GM23338 (cell line): ENCODE measurements at regions not wholly inside any gene's neighbourhood (a gene's known extent, or its start where the extent isn't known, plus 50 kb on each side); places are given as distances from the start of the nearest gene placed in this dataset.

Experiments used
- CREB1 ChIP-seq: fragments of 250-450 bp; sonication (Bioruptor Pico); IDR thresholded peaks from 2 replicates; pipeline ENCODE4 v1.5.0; 2020; ENCODE audit warnings: low read depth, mild to moderate bottlenecking, moderate library complexity
- EZH2 ChIP-seq: fragments of 200-600 bp; sonication (generic); IDR thresholded peaks from one replicate; pipeline ENCODE4 v1.8.0; 2017; ENCODE audit warnings: antibody characterized with exemption, mild to moderate bottlenecking, low read depth; ENCODE audit not compliant: unreplicated experiment
- EZH2phosphoT487 ChIP-seq: fragments of 200-600 bp; sonication (generic); IDR thresholded peaks from one replicate; pipeline ENCODE4 v1.8.1; 2018; ENCODE audit warnings: antibody characterized with exemption; ENCODE audit not compliant: unreplicated experiment
- POLR2AphosphoS5 ChIP-seq: IDR thresholded peaks from 2 replicates; pipeline ENCODE4 v1.6.1; 2016; ENCODE audit warnings: antibody characterized with exemption, low read depth
- REST ChIP-seq: IDR thresholded peaks from one replicate; pipeline ENCODE4 v1.6.1; 2018; ENCODE audit warnings: antibody characterized with exemption; ENCODE audit not compliant: unreplicated experiment
- STAT1 ChIP-seq: IDR thresholded peaks from one replicate; pipeline ENCODE4 v1.6.1; 2016; ENCODE audit warnings: antibody characterized with exemption; ENCODE audit not compliant: unreplicated experiment
- TF ChIP-seq, protein P1 (sequence below), 2 experiments: fragments of 200-600 bp in 1 of 2; sonication (generic) in 1 of 2; conservative IDR thresholded peaks; 2 replicates each; pipeline versions ENCODE4 v1.5.1 to v1.6.1; 2016 to 2017; ENCODE audit warnings: antibody characterized with exemption in 2 of 2, low read depth in 2 of 2, mild to moderate bottlenecking in 2 of 2, moderate library complexity in 1 of 2

GRCh38 chr6:76719449-76719848 is 647.0 kb upstream of the IMPG1 start:
- TF ChIP-seq, protein P1, sequence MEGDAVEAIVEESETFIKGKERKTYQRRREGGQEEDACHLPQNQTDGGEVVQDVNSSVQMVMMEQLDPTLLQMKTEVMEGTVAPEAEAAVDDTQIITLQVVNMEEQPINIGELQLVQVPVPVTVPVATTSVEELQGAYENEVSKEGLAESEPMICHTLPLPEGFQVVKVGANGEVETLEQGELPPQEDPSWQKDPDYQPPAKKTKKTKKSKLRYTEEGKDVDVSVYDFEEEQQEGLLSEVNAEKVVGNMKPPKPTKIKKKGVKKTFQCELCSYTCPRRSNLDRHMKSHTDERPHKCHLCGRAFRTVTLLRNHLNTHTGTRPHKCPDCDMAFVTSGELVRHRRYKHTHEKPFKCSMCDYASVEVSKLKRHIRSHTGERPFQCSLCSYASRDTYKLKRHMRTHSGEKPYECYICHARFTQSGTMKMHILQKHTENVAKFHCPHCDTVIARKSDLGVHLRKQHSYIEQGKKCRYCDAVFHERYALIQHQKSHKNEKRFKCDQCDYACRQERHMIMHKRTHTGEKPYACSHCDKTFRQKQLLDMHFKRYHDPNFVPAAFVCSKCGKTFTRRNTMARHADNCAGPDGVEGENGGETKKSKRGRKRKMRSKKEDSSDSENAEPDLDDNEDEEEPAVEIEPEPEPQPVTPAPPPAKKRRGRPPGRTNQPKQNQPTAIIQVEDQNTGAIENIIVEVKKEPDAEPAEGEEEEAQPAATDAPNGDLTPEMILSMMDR (conservative IDR thresholded peaks at IDR 0.05; ENCODE audit: low read depth in 2 of 2) = no peak
- TF ChIP-seq EZH2phosphoT487 (no peak), EZH2 (no peak), POLR2AphosphoS5 (no peak), CREB1 (no peak), REST (no peak), STAT1 (no peak)
